HepG2 (cell line): ENCODE measurements at regions not wholly inside any gene's neighbourhood (a gene's known extent, or its start where the extent isn't known, plus 50 kb on each side); places are given as distances from the start of the nearest gene placed in this dataset.

ENCODE experiments used
- POLR2AphosphoS5 ChIP-seq: IDR thresholded peaks from 2 replicates; pipeline ENCODE4 v1.6.1; 2012; ENCODE audit warnings: low read depth, low read length
- ZNF746 ChIP-seq: sonication (generic); formaldehyde crosslinking; IDR thresholded peaks from 2 replicates; pipeline ENCODE4 v1.8.0; 2022; ENCODE audit warnings: mild to moderate bottlenecking, missing genetic modification reagents

DNA sequence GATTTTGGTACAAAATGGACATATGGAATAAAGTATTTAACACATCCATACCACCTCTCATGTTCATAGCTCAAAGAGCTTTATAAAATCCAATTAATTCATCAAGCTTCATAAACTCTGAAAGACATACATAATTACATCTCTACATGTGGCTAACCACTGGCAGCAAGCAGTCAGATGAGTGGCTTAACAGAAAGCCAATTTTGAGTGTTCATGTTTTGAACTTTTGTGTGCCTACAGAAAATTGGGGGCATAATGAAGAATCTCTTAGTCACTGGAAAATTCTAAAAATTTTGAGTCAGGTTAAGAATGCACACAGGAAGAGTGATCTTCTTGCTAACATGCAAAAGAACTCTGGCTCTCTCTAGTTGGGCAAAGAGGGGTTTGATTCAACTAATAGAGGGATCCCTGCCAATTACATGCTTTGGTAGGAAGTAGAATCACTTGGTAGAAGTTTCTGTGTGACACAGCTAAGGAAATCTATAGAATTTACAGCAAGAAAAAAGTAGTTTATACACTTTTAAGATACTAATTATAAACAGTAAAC lies 287.4 kb downstream of the NOL4 start:
- no peak for TF ChIP-seq ZNF746
- no peak for TF ChIP-seq POLR2AphosphoS5
